ENCODE measurements at regions not wholly inside any gene's neighbourhood (a gene's known extent, or its start where the extent isn't known, plus 50 kb on each side); places are given as distances from the start of the nearest gene placed in this dataset.

DNA sequence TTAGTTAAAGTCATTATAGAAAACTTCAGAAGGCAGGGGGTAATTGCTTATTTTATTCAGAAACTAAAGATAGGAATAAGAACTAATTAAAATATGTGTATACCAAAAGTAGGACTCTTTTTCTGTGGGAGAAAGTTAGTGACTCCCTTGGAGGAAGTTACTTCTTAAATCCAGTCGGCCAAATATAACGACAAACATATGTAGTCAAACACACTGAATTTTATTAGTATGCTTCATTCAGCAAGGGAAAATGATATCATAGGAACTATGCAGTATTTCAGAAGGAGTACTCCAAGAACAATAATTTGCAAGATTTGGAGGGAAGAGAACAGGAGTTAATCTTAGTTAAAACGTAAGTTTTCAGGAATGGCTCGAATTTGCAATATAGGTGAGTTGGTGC is 432.6 kb downstream of the CYLC2 start:
- TF ChIP-seq CTCF (IDR thresholded peaks at IDR 0.05; ENCODE audit: low read depth, low read length): no peak
- no peak for TF ChIP-seq POLR2A (IDR thresholded peaks at IDR 0.05; ENCODE audit: extremely low read depth, insufficient read length)
- TF ChIP-seq MYC (IDR thresholded peaks at IDR 0.05; ENCODE audit: low read depth, low read length): no peak
- TF ChIP-seq, protein P1, sequence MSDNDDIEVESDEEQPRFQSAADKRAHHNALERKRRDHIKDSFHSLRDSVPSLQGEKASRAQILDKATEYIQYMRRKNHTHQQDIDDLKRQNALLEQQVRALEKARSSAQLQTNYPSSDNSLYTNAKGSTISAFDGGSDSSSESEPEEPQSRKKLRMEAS (IDR thresholded peaks at IDR 0.05; ENCODE audit: low read depth, low read length): no peak

All from NB4 (cell line).